DMS153 (cell line): ENCODE measurements at regions not wholly inside any gene's neighbourhood (a gene's known extent, or its start where the extent isn't known, plus 50 kb on each side); places are given as distances from the start of the nearest gene placed in this dataset.
A peak's percentile ranks its signal among the peaks of the same experiment; 100 is the strongest.

Experiments used
- DNase-seq: peaks from one replicate; lab custom pipeline; 2025; lab: John Stamatoyannopoulos, UW

DNA sequence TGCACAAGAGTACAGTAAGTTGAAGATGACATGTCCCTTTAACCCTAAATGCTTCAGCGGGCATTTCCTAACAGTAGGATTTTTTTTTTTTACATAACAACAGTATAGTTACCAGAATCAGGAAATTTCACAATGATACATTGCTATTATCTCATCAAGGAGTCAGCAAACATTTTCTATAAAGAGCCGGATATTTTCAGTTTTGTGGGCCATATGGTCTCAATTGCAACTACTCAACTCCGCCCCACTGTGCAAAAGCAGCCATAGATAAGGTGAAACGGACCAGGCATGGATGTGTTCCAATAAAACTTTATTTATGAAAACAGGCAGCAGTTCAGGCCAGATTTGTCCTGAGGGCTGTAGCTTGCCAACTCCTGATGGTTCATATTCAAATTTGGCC is 130.6 kb downstream of the SMAD6 start:
- no peak for DNase-seq

DNA sequence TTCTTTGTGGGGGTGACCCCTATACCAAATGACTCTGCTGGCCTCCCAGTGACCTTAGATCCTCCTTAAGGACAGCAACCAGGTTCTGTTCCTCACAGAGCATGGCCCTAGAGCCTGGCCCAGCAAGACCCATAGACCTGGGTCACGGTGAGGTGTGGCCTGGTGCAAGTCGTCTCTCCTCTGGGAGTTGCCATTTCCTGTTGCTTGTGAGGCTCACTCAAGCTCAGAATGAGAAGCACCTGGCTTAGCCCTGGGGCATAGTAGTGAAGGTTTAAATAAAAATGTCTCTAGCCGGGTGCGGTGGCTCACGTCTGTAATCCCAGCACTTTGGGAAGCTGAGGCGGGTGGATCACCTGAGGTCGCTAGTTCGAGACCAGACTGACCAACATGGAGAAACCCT is 131.3 kb downstream of the SMAD6 start:
- DNase-seq, result peak; percentile 42

DNA sequence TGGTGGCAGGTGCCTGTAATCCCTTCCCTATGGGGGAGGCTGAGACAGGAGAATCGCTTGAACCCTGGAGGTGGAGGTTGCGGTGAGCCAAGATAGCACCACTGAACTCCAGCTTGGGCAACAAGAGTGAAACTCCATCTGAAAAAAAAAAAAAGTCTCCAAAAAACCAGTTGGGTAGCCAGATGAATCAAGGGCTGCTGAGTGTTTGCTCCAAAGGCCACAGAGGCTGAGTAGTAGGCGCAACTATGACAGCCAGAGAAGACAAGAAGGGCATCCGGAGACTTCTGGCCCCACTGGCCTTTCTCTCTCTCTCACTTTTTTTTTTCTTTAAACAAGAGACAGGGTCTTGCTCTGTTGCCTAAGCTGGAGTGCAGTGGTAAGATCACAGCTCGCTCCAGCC is 131.8 kb downstream of the SMAD6 start:
- DNase-seq, result no peak

DNA sequence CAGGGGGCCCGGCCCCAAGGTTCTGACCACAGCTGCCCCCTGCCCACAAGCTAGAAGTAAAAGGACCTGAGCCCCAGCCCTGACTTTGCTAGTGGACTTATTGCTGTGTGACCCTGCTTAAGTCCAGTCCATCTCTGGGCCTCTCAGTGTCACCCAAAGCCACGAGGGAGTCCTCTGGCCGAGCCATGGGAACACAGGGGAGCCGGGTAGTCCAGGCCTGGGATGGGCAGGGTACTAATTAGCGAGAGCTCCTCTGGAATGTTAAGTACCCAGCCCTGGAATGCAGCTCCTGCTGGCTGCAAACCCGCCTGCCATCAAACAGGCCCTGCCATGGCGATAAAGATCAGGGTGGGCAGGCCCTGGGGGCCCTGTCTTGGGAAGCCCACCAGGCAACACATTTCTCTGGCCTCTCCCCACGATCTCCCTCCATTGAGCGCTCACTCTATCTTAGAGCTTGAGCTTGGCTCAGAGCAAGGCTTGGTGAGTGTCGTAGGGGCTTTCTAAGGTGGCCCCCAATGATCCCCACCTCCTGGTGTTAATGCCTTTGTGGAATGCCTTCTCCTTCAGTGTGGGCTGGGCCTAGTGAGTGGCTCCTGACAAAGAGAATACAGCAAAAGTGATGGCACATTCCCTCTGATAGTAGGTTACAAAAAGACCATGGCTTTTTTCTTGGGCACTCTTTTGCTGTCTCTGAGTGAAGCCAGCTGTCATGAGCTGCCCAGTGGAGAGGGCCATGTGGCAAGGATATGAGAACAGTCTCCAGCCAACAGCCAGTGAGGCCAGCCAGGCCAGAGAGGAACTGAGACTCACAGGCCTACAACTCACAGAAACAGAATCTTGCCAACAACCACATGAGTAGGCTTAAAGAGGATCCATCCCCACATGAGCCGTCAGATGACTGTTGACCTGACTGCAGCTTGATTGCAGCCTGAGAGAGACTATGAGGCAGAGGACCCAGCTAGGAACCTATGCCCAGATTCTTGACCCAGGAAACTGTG is 133.1 kb downstream of the SMAD6 start:
- DNase-seq, result no peak

DNA sequence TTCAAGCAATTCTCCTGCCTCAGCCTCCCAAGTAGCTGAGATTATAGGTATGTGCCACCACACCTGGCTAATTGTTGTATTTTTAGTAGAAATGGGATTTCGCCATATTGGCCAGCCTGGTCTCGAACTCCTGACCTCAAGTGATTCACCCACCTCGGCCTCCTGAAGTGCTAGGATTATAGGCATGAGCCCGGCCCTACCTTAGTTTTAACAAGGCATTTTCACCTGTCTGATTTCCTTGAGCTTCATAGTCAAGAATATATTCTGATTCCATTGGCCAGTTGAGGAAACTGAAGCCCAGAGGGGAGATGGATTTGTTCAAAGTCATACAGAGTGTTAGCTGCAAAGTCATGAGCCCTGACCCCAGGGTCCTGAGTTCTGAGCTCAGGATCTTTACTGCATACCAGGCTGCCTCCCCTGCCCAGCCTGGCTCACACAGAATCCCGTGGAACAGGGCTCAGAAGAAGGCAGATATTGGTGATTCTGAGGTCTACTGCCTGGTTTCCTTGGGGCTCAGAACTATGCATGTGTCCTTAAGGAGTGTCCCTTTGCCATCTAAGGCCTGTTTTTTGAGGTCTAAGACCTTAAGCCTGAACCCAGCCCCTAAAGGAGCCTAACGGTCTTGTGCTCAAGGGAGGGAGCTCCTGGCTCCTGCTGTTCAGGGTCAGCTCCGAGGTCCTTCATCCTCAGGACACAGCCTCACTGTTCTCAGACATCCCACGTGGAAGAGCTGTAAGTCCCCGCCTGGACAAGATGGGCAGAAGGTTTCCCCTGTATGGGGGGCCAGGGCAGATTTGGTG is 134.4 kb downstream of the SMAD6 start:
- no peak for DNase-seq

DNA sequence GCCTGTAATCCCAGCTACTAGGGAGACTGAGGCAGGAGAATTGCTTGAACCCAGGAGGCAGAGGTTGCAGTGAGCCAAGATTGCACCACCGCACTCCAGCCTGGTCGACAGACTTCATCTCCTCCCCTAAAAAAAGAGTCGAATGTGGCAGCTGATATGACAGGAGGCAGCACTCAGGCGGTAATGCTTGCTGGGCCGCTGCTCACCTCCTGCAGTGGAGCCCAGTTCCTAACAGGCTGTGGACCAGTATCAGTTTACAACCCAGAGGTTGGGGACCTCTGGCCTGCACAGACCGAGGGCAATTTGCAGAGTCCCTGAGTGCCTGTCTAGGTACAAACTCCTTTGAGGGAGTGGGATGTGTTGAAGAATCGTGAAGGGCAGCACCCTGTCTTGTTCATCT is 136.2 kb downstream of the SMAD6 start:
- no peak for DNase-seq

DNA sequence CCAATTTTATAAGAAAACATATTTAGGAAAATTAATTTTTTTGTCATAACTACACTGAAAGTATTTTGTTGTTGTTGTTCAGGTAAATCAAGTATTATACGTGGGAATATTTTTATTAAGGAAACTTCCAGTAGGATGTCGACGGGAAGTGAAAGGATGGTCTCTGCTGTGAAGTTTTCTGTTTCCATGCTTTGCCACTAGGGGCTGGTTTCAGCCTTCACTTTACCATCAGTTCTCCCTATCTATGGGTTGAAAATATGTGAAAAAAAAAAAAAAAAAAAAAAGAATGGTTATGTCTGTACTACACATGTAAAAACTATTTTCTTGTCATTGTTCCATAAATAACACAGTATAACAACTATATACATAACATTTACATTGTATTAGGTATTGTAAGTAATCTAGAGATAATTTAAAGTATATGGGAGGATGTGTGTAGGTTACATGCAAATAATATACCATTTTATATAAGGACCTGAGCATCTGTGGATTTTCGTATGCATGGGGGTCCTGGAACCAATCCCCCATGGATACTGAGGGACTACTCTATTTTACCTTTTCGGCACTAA is 136.7 kb downstream of the SMAD6 start:
- DNase-seq, result no peak

DNA sequence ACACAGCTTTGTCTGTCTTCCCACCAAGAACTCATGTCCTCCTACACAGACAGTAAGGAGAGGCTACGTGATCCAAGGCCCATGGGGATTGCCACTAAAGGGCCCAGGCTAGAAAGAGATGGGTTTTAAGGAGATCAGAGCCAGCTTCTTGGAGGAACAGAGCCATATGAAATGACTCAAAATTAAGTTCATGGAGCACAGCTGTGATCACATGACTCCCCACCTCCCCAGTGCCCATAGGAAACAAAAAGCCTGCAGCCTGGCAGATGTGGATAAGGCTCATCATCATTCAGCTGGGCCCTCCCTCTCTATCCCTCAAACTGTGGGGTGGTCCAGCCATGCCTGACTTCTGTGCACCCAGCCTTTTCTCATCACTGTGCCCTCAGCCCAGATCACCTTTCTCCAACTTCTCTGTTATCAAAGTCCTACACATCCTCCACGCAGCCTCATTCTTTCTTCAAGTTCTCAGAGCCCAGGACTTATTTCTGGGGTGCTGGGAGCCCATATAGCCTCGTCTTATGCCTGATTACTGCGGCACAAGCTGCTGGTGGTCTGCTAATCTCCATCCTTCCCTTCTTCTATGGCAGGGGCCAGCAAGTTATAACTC is 137.6 kb downstream of the SMAD6 start:
- DNase-seq, result no peak

DNA sequence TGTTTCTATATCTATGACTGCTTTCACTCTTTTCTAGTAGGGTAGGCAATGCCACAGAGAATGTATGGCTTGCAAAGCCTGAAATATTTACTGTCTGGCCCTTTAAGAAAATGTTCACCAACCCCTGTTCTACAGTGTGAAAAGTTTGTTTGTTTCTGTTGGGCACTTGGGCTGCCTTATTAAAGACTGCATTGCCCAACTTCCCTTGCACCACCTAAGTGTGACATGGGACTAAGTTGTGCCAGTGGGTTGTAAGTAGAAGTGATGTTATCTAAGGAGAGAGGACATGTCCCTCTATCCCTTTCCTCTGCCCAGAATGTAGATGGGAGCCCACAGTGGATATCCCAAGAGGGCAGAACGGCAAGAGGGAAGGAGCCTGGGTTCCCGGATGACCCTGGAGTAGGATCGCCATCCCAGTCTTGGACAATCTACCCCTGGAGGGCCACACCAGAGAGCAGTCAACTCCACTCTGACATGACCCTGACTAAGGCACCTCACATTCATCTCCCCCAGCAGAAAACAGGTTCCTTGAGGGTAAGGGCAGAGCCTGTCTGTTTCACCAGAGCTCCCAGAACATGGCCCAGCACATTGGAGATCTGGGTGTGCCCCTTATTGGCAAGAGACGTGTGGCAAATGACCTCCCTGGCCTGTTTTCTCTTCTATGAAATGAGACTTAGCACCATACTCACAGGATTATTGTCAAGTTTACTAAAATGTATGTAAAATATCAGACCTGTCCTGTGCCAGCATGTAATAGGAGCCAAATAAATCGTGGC is 138.8 kb downstream of the SMAD6 start:
- no peak for DNase-seq

DNA sequence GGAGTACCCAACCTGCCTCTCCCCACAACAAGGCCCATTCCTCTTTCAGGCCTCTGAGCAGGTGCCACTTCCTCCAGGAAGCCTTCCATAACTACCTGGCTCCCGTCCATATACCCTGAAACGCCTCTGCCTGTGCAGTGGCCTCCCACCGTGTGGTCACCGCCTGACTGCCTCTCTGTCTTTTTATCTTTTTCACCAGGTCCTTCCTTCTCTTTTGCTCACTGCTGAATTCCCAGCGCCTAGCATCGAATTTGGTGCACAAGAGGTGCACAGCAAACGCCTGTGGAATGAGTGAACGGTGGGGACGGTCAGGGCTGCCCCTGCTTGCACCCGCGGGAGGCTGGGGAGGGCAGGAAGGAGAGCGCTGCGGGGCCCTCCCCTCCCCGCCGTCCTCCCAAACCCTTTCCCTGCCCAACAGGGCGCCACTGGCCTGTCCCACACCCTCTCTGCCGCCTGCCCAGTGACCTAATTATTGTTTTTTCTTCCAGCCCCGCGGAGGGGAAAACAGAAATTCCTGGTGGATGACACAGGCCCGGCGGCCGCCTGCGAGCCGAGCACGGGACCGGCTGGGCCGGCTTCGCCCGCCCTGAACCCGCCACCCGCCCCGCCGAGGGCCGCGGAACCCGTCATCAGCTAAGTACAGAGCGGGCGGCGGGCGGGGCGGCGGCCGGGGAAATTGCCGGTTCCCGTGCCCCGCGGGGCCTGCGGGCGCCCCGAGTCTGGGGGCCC is 140.1 kb downstream of the SMAD6 start:
- no peak for DNase-seq

DNA sequence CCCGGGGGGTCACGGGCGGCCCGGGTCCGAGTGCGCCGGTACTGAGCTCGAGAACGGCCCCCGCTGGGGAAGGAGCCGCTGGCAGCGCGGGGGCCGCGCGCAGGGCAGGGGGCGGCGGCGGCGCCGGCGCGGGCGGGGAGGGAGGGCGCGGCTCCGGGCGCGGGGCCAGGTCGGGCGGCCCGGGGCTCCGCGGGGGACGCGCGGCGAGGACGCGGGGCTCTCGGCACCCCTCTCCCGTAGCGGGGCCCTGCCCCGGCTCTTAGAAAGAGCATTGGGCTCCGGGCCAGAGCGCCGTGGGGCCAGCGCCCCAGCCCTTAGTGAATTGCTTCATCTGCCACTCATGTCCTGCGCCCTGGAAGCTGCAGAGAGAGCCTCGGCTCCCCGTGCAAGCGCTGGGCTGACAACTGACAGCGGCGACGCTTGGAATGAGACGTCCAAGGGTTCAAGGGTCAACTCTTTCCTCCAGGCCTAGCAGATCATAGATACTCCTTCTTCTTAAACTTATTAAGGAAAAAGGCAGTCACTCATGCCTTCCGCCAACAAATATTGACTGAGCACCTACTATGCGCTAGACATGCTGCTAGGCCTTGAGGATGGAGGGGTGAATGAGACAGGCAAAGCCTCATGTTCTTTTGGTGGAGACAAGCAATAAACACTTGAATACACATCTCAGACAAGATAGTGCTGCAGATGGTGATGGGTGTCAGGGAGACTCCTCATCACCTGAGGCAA is 140.8 kb downstream of the SMAD6 start:
- DNase-seq, result no peak

DNA sequence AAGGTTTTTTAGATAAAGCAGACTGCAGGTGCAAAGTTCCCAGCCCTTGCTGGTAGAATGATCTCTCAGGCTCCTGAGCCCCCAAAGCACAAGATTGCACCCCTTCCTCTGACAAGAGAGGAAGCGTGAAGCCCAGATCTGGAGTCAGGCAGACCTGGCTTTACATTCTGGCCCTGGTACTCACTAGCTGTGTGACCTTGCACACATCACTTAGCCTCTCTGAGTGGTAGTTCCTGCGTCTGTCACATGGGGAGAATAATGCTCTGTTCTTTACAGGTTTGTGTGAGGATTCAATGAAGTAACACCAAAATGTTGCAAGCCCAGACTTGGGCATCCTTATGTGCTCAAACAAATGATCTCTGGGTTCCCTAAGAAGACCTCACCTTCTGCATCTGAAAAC is 141.5 kb downstream of the SMAD6 start:
- no peak for DNase-seq

DNA sequence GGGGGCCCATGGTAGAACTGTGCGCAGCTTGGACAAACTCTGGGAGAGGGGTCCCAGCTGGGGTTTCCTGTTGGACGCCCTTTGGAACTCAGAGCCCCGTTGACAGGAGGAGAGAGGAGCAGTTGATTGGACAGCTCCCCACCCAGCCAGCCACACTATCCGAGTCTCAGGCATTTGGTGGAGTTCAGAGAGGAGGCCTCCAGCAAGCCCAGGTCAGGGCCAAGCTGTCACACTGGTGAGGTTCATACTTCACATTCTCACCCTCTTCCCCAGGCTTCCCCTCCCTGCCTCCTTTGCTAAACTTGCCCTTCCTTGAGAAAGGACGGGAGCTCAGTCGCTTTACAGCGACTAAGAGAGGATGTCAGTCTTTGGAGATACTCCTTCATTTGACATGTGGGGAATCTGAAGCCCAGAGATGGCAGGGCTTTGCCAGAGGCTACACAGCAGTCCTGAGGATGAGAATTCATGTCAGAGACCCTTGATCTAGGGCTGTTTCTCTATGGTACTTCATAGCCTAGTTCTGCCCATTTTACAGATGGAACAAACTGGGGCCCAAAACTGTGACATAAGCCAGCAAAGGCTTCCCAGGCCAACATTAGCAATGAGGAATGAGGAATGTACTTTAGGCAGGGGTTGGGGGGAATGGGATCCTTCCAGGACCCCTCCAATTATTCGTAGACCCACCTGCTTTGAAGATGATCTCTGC is 142.2 kb downstream of the SMAD6 start:
- no peak for DNase-seq

DNA sequence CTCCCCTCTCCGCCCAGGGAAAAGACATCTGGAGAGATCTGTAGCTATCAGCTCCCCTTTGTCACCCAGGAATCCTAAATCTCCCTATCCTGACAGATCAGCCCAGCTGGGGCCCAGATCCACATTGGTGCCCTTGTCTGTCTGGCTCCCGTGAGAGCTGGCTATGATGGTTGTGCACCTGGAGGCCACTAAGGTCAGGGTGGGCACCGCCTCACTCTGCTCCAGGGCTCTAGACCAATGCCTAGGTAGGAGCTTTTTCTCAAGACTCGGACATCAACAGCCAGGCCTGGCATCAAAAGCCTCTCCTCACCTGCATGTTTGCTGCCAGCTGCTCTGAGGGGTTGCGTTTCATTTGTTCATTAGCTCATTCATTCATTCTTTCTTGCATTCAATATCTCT is 142.7 kb downstream of the SMAD6 start:
- no peak for DNase-seq

DNA sequence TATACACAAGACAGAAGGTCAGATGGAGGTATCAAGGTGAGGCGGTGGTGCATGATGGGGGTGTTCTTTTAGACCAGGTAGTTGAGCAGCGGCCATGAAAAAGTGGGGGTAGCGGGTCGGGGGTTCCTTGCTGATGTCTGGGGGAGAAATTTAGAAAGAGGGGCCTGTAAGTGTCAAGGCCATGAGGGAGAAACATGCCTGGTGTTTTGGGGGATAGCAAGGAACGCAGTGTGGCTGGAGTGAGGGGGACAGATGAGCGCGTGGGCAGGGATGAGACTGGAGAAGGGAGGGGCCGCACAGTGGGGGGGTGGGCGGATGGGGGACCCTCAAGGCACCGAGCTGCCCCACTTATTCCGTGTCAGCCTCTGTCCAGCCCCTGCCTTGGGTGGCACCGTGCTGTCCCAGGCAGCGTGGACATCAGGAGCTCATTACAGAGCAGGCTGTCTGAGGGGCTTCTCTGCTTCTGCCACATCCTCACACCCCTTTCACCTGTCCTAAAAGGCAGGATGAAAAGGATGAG is 143.3 kb downstream of the SMAD6 start:
- DNase-seq, result no peak

DNA sequence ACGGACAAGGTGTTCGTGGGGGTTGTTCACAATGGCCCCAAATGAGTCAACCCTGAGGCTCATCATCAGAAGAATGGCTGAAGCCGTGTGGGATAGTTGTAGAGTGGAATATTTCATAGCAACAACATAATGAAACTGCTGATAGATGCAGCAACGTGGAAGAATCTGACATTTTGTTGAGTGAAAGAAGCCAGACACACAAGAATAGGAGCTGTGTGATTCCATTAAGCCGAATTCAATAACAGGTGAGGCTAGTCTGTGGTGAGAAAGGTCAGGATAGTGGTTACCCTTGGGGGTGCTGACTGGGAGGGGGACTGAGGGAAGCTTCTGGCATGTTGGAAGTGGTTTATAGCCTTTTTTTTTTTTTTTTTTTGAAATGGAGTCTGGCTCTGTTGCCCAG is 144.0 kb downstream of the SMAD6 start:
- DNase-seq, result no peak

DNA sequence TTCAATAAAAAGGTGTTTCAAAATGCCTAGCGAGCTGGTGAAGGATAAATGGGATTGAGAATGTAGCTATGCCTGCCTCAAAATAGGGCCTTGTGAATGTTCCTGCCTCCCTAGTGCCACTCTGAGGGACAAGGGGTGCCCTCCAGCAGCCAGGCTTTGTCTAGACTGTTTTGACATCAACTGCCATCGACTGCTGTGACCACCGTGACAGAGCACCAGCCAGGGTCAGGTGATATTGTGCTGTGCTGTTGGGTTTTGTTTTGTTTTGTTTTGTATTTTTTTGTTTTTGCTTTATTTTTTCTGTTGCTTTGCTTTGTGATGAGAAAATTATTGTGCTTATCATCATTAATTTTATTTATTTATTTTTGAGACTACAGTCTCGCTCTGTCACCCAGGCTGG is 144.8 kb downstream of the SMAD6 start:
- DNase-seq, result no peak

DNA sequence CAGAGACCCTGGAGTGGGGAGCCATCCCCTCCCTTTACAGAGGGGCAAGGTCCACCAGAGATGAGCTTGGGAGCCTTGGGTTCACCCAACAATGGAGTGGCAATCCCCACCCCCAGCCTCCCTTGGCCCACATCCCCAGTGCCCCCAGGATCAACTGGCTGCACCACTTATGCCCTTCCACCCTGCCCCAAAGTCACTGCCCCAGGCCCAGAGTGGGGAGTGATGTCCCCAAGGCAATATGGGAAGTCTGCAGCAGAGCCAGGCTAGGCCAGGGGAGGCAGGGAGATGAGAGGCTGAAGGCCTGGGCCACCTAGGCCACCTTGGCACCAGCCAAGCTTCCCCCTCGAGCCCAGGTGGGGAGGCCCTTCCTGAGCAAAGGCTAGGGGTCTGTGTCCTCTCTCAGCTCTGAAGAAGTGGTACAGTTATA is 145.5 kb downstream of the SMAD6 start:
- no peak for DNase-seq

DNA sequence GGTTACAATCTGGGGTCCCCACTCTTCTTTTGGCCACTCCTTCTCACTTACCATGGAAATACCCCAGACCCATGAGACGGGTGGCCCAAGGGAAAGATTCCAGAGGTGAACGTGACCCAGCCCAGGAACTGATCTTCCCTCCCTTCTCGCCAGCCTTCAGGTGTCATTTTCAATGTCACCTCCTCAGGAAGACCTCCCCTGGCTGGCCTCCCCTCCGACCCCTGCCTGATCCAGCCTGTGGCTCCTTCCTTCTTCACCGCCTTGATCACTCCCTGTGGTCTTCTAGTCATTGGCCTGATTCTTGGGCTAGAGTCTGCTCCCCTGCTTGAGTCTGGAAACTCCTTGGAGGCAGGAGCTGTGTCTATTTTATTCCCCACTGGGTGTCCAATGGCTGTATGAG is 146.1 kb downstream of the SMAD6 start:
- DNase-seq, result no peak
